Activated effector memory CD4-positive, alpha-beta T cell treated with Interleukin-2 at 50 U/mL for 16 hours (primary cell): ENCODE measurements at regions not wholly inside any gene's neighbourhood (a gene's known extent, or its start where the extent isn't known, plus 50 kb on each side); places are given as distances from the start of the nearest gene placed in this dataset.
"Not testable (repeated sequence)": the region's sequence is repeated elsewhere in the genome, so short reads cannot be mapped to it uniquely, and the experiment has no call there.

Experiments
- DNase-seq: peaks from one replicate; pipeline ENCODE4 v3.0.0-alpha.2; 2020

DNA sequence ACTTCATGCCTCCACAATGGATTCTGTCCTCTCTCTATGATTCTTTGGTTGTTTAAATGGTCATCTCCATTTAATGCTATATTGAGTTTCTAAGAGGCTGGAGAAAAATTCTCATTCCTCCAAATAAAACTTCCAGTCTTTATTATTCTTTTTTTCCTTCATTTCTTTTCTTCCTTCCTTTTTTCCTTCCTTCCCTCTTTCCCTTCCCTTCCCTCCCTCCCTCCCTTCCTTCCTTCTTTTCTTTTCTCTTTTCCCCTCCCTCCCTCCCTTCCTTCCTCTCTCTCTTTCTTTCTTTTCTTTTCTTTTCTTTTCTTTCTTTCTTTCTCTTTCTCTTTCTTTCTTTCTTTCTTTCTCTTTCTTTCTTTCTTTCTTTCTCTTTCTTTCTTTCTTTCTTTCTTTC lies 386.1 kb upstream of the PROX1 start:
- not testable (repeated sequence) for DNase-seq

DNA sequence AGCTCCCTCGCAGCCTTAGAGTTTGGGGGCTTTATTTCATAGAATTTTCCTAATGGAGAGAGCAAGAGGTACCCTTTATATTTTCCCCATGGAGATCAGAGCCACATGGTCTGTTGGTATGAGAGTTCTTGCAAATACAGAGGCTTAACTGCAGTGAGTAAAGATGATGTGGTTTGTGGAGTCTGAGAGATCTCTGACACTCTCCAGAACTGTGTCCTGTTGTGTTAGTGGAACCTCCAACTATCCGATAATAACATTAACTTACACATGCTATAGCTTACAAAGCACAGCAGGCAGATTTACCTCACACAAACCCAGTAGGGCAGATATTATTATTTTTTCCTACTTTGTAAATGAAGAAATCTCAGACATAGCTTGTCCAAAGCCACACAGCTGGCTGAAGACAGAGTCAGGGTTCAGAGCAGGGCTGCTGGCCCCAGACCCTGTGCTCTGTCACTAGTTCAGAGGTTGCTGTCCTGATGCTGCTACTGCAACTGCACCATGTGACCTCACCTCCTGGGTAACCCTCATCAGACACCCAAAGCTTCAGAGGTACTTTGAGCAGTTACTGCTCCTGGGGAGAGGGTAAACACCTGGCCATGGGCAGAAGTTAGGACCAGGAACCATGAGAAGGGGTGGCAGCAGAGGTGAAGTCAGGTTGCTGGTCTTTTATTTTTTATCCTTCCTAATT lies 384.8 kb upstream of the PROX1 start:
- no peak for DNase-seq

DNA sequence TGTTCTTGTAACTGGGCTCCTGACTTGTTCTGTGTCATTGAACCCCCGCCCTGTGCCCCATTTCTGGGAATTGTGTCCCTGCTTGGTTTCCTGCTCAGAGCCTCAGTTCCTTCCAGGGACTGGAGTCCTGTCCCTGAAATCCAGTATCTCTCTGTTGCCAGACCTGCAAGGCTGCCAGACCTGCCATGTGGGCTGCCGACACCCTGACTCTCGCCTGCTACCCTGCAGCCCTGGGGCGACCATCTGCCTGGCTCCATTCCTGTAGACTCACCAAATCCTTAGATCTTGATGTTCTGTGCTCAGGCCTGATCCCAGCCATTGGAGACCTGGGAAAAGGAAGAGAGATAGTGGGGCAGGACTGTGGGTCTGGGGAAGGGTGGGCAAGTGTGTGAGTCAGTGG lies 383.3 kb upstream of the PROX1 start:
- no peak for DNase-seq

DNA sequence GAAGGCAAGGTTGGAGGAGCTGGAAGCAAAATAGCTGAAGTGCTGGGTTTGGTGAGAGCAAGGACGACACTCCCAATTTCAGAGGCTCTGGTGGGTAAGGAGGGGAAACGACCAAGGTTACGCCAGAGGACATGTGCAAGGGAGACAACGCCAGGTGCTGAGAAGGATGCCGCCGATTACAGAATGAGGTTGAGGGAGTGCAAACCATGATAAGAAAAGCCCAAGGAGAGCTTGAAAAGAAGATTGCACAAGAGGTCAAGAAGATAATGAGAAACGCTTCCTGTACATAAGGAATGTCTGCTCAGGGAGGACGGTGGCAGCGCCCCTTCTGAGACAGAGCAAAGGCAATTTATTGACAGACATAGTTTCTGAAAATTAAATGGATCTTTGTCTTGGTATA lies 382.0 kb upstream of the PROX1 start:
- DNase-seq = no peak

DNA sequence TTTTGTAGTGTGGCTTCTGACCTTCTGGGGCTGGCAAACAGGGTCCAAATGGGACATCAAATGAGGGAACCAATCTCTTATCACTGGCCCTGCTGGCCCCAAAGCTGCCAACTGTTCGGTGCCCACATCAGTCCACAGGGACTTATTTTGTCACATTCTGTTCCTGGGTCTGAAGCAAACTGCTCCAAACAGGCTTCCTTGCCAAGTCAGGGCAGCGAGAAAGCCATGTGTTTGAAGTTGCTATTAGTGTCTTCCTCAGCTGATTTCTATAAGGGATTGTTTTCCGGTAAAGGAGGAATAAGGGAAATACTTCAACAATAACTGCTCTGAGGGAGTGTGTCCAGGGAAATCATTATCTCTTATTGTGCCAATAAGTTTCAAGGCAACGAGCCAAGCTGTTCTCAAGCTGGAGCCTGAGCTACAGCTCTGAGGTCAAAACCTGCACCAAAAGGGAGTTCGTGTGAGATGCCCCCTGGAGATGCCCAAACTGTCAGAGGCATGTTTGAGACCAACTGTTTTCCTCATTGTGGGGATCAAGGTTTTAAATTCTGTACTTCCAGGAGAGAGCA lies 381.4 kb upstream of the PROX1 start:
- DNase-seq = no peak

DNA sequence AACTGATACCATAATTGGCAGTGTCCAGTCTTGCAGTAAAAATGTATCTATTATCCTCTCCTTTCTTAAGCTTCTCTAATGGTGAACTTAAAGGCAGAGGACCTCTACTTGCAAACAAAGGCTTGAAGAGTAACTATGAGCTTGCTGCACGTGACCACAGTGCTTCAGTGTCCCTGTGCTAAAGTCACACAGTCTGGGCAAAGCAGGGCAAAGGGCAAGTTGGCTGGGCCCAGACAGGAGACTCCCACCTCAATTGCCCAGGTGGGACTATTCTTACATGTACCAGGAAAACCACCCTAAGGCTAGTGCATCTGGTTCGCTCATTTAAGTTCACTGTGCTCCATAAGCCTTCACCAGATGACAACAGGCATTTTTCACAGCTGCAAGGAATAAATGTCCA lies 374.2 kb upstream of the PROX1 start:
- DNase-seq = no peak

DNA sequence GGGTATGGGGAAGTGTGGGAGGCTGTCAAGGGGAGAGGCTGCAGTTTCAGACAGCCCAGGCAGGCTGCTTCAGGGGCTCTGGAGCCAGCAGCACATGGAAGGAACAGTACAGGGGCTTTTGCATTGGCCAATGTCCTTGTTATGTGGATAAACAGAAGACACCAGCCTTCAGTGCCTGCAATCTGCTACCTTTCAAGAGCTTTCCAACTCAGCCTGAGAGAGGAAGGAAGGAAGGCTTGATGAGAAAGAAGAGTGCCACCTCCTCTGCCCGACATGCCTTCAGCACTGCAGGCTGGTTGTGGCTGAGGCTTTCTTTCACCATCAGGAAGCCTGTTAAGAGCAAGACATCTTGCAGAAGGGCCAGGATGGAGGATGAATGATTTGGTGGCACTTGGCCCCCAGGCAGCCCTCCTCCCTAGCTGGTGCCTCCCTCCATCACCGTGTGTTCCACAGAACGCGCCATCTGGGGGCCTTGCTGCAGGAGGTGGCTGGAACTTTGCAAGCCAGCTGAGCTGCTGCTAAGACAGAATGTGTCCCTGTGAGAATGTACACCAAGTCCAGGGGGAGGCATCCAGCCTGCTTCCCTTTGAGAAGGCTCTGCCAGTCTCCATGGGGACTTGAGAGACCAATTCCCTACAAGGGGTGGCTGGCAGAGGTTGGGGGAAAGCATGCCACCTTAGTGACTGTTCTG lies 372.4 kb upstream of the PROX1 start:
- no peak for DNase-seq

DNA sequence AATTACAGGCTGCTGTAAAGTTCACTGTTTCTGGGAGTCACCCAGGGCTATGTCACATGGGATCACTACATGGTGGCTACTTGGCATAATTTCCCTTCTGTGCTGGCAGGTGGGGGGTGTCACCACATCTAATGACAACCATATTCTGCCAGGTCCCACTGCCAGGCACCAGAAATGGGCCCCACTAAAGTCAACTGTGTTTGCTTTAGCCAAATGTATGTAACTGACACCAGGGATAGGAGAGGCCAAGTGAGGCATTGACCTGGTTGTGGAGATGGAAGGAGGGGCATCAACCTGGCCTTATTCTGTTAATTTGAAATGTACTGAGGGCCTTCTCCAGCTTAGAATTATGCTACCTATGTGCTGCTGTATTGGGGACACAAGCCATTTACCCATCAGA lies 370.6 kb upstream of the PROX1 start:
- no peak for DNase-seq

DNA sequence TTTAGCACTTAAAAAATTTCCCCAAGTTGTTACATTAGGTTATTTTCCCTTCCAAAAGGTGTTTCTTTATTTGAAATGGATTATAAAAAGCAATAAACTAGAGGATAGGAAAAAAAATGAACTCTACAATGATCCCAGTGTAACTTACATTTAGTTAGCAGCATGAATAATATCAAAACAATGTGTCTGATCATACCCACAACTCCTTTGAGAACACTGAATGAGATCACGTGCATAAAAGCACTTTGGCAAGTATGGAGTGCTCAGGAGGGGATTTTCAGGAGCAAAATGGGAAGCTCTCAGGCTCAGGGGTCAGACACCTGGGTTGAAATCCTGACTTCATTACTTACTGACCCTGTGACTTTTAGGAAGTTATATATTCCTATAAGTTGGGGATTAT lies 369.7 kb upstream of the PROX1 start:
- no peak for DNase-seq

DNA sequence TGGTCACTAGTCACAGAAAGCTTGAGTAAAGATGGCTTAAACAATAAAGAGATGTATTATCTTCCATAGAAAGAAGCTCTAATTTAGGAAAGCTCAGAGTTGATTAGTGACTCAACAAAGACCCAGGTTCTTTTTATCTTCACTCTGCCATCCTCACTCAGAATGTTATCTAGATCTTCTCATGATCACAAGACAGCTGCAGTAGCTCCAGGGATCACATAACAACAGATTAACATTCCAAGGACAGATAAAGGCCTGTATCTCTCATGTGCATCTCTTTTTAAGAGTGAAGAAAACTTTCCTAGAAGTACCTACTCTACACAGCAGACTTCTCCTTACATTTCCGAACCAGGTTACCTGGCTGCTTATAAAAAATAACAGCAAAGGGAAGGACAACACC lies 368.7 kb upstream of the PROX1 start:
- no peak for DNase-seq

DNA sequence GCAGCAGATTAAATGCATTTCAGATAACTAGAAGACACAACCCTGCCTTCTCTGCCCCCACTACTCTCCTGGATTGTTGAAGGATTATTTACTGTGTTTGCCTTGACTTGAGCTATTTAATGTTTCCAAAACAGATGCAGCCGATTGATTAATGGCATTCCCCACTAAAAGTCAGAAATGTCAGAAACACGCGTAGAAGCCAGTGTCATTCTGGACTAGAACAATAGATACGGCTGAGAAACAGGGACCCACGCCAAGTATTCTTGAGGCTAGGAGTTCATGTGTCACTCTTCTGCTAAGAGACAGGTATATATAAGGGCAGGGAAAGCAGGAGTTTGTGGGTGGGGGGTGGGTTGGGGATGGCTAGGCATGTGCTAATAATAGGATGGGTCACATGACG lies 366.7 kb upstream of the PROX1 start:
- DNase-seq = no peak

DNA sequence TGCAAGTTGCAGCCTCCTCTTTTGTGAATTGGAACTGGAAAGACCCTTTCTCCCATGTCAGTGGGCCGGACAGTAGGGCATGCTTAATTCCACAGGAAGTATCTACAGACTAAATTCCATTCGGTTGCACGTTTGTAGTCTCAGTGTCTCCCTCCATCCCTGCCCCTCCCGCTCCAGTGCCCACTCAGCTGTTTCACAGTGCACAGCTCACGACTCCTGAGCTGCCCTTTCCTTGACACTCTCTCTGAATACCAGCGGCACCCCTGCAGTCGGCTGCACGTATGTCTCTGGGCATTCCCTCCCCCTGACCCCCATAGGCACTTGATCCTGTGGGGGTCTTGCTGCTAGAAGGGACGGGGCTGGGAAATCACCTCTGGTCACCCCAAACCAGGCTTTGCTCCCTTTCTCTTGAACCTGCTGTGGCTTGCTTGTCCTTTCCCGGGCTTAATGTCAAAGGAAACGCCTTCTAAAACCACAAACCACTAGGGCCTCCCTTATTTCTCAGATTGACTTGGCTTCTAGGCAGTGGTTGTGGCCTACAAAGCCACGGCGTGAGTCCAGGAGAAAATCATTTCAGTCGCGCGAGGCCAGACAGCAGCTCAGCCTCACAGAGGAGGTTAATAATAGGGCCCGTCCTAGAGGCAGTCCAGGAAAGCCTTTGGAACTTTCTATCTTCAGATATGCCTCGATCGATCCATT lies 365.3 kb upstream of the PROX1 start:
- no peak for DNase-seq

DNA sequence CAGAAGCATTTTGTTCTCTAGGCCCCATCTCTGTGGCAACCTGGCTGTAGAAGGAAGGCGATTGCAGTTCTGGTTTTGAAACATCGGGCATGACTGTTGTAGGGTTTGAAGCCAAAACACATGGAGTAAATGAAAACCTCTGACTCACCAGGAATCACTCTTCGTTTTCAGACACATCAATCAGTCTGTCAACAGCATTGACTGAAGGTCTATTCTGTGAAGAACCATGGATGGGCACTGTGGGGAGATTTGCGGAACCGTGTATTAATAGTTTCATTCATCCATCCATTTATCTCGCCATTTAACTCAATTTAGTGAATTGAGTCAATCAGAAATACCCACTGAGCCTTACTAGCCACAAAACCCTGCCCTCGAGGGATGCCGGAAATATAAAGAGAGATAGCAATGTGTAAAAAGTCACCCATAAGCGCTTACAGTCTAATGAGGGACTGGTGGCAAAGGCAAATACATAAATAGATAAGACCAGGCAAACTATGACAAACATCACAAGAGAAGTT lies 364.6 kb upstream of the PROX1 start:
- DNase-seq = no peak

DNA sequence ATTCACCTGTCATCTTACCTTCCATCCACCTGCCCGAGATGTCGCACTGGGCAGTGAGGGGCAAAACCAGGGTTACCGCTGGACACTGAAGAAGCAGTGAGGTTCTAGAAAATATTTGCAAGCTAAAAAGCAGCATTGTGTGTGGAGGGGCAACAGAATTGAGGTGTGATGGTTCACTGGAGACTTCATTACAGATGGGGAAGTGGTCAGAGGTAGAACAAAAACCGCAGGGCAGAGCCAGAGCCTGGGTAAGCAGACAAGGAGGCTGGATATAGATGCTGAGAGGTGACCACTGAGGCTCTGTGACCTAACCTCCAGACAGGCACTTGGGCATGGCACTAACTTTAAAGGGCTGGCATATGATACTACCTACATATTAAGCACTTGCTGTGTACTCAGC lies 363.9 kb upstream of the PROX1 start:
- DNase-seq = no peak

DNA sequence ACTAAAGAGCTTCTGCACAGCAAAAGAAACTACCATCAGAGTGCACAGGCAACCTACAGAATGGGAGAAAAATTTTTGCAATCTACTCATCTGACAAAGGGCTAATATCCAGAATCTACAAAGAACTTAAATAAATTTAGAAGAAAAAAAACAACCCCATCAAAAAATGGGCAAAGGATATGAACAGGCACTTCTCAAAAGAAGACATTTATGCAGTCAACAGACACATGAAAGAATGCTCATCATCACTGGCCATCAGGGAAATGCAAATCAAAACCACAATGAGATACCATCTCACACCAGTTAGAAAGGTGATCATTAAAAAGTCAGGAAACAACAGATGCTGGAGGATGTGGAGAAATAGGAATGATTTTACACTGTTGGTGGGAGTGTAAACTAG lies 351.0 kb upstream of the PROX1 start:
- not testable (repeated sequence) for DNase-seq

DNA sequence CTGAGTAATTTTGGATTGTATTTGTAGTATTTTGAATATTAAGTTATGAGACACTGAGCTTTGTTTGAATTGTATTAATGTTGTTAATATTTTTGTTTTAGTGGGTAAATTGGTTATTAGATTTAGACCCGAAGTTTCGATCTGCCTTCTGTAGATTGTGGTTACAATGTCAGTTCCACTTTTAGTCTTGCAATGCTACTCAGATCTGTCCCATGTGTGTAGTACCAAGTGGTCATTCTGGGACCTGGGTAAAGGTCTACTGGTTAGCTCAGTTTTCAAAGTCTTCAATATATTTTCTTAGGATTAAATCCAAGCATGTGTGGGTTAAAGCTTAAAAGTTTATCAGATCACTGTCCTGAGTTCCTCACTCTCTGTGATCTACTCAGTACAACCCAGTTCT lies 346.5 kb upstream of the PROX1 start:
- no peak for DNase-seq

DNA sequence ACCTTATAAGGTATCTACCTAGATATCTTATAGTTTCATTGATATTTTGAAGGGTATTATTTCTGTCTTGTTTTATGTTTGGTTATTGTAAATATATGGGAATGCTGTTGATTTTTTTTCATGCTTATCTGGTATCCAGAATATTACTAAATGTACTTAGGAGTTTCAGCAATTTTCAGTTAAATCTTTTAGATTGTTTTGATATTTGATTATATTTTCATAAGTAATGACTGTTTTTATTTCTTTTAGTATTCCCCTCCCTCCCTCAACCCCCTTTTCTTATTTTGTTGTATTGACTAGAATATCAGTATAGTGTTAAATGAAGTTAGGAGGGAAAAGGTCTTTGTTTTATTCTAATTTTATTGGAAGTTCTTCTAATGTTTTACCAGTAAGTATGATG lies 344.4 kb upstream of the PROX1 start:
- DNase-seq = no peak

DNA sequence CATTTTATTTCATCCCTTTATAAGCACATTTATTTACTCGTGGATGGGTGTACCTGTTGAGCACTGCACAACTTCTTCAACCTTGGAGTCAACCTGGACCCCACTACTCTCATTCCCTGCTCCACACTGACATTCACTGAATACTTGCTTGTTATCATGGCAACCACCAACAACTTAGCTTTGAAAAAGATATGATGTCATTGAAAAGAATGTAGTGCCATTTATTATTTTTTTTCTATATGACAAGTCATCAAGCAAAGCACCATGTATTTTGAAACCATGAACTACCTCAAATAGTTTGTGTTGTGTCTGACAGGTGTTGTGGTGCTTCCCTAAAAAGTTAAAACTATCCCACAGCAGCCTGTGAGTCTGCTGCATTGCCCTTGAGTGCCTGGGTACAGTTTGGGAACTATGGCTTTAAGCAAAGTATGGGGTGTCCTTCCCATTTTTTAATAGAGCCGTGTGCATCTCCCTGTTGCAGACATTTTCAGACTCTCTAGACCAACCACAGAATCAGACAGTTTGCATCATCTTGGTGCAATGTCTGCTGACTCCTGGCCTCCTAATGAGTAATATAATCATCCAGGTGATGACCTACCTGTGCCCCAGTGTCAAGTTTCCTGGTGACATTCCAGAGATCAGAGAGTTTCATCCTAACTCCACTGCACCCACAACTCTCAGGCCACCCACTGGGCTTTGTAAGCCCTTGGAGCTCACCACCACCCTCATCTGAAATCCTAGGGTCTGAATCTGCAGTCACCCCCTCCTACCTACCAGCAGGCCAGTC lies 339.7 kb upstream of the PROX1 start:
- DNase-seq = no peak

DNA sequence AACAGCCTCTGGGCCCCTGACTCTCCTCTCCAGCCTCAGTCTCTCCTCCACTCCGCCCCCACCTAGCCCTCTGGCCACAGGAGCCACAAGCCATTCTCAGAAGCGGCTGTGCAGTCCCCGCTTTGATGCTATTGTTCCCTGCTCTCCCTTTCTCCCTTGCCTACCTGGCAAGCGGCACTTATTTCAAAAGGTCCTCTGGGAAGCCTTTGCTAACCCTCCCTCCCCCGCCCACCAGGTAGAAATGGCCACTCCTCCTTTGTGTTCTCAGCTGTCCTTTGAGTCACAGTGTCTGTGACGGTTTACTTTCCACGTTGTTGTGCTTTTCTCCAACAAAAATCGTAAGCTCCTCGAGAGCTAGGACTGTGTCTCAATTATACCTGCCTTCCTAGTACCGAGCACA lies 338.4 kb upstream of the PROX1 start:
- no peak for DNase-seq

DNA sequence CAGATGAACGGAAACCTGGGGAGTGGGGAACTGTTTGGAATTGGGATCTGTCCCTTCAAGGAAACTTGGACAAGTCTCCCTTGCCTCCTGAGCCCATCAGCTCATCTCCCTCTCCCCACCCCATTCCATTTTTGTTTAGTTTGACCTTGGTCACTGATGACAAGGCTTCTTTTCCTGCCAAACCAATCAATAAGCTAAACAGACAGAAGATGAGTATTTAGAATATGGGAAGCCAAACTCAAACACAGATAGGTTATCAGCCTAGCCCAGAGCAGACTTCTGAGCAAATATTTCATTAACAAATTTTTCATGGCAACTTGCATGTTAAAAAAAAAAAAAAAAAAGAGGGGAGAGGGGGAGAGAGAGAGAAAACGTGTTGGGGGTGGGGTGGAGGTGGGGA lies 337.2 kb upstream of the PROX1 start:
- DNase-seq = no peak

DNA sequence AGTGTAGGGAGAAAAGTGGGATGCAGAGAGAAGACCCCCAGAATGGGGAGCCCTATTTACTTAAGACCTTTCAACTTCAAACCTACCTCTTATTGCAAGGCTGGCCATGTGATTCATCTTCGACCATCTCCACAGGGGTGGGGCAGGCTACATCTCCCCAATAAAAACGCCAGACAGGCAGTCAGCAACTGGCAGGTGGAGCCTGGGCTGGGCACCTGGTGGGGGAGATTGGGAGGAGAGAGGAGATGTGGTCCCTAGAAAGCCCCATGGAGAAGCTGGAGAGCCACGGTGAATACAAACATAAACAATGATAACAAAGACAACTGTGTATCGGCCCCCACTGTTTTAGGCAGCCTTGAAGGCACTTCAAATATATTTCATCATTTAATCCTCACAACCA lies 336.7 kb upstream of the PROX1 start:
- no peak for DNase-seq

DNA sequence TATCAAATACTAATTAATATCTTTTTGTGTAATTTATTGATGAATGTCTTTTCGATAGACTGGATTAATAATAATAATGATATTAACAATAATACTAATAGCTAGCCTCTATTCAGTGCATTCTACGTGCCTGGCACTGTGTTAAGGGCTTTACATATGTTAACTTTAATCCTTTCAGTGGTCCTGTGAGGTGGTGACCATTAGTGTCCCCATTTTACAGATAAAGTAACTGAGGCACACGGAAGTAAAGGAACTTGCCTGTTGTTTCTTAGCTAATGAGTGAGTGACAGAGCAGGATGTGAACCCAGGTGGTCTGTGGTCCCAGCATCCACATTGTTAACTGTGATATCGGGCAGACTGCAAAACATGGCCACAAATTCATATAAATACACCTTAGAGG lies 335.7 kb upstream of the PROX1 start:
- no peak for DNase-seq

DNA sequence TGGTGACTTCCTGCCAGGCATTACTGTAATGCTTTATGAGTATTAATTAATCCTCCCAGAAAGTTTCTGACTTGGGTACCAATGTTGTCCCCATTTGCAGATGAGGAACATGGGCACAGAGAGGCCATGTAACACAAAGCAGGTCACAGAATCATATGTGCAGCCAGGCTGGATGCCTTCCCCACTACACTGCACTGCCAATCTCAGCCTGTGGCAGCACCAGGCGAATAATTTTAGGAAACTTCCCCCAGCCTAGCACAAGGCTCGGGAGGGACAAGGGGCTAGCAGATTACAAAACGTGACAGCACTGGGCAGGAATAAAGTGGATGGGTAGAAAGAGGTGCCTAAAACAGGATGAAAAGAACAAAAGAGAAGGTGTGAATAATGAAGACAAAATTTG lies 331.7 kb upstream of the PROX1 start:
- no peak for DNase-seq
